DOHH2 (cell line): ENCODE measurements at regions not wholly inside any gene's neighbourhood (a gene's known extent, or its start where the extent isn't known, plus 50 kb on each side); places are given as distances from the start of the nearest gene placed in this dataset.

Experiments used
- CTCF ChIP-seq: fragments of 200-600 bp; sonication (generic); IDR thresholded peaks from one replicate; pipeline ENCODE4 v1.5.1; 2014; ENCODE audit warnings: antibody characterized with exemption, mild to moderate bottlenecking, low read depth, low read length; ENCODE audit not compliant: poor library complexity, severe bottlenecking
- EZH2phosphoT487 ChIP-seq: fragments of 200-600 bp; sonication (generic); IDR thresholded peaks from 2 replicates; pipeline ENCODE4 v1.6.1; 2017; ENCODE audit warnings: borderline replicate concordance, mild to moderate bottlenecking, antibody characterized with exemption, low read length, moderate library complexity, mixed read lengths

- TF ChIP-seq CTCF (no peak), EZH2phosphoT487 (no peak)
Measured at GRCh38 chr18:11388755-11389680, 220.4 kb upstream of the SLC35G4 start.
